B cell (primary cell): ENCODE measurements at regions not wholly inside any gene's neighbourhood (a gene's known extent, or its start where the extent isn't known, plus 50 kb on each side); places are given as distances from the start of the nearest gene placed in this dataset.

Experiments
- EZH2 ChIP-seq: IDR thresholded peaks from 2 replicates; pipeline ENCODE4 v1.6.1; 2012; ENCODE audit warnings: borderline replicate concordance, low read depth, mild to moderate bottlenecking, moderate library complexity, low read length; ENCODE audit not compliant: insufficient read depth, poor library complexity, severe bottlenecking
- TF ChIP-seq, protein P1 (sequence below): fragments of 200-600 bp; IDR thresholded peaks from one replicate; pipeline ENCODE4 v1.8.0; 2022; ENCODE audit warnings: antibody characterized with exemption, mild to moderate bottlenecking

- TF ChIP-seq, protein P1, sequence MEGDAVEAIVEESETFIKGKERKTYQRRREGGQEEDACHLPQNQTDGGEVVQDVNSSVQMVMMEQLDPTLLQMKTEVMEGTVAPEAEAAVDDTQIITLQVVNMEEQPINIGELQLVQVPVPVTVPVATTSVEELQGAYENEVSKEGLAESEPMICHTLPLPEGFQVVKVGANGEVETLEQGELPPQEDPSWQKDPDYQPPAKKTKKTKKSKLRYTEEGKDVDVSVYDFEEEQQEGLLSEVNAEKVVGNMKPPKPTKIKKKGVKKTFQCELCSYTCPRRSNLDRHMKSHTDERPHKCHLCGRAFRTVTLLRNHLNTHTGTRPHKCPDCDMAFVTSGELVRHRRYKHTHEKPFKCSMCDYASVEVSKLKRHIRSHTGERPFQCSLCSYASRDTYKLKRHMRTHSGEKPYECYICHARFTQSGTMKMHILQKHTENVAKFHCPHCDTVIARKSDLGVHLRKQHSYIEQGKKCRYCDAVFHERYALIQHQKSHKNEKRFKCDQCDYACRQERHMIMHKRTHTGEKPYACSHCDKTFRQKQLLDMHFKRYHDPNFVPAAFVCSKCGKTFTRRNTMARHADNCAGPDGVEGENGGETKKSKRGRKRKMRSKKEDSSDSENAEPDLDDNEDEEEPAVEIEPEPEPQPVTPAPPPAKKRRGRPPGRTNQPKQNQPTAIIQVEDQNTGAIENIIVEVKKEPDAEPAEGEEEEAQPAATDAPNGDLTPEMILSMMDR: no peak
- no peak for TF ChIP-seq EZH2
Observed at GRCh38 chr13:26943748-26944147, 183.2 kb upstream of the GPR12 start.
